Aorta (tissue), 5 donors: ENCODE measurements at regions not wholly inside any gene's neighbourhood (a gene's known extent, or its start where the extent isn't known, plus 50 kb on each side); places are given as distances from the start of the nearest gene placed in this dataset.

Experiments
- ATAC-seq: fragments of 200-7000 bp; cut with Tn5 transposase; one replicate; pipeline ENCODE4 v1.9.1; 2022; ENCODE audit warnings: moderate library complexity; ENCODE audit not compliant: low FRiP score
- DNase-seq, 2 donors: peaks; one replicate each; pipeline ENCODE4 v3.0.0-alpha.2; 2020
- H3K27ac ChIP-seq, 2 donors: one replicate each; pipeline ENCODE4 v1.5.1; 2013; ENCODE audit warnings: low read length in 2 of 2, mild to moderate bottlenecking in 2 of 2, moderate library complexity in 2 of 2, control low read depth in 1 of 2, inconsistent platforms in 1 of 2, low read depth in 1 of 2
- H3K27me3 ChIP-seq, 2 donors: one replicate each; pipeline ENCODE4 v1.6.1; 2013; ENCODE audit warnings: control low read depth in 1 of 2, low read length in 1 of 2, mild to moderate bottlenecking in 1 of 2, moderate library complexity in 1 of 2; ENCODE audit not compliant: insufficient read depth in 2 of 2, control insufficient read depth in 1 of 2
- H3K36me3 ChIP-seq, 2 donors: one replicate each; pipeline ENCODE4 v1.6.1; 2013; ENCODE audit warnings: control low read depth in 1 of 2, low read length in 1 of 2, mild to moderate bottlenecking in 1 of 2; ENCODE audit not compliant: insufficient read depth in 2 of 2, control insufficient read depth in 1 of 2
- H3K4me1 ChIP-seq, 2 donors: one replicate each; pipeline ENCODE4 v1.6.1; 2013; ENCODE audit warnings: low read length in 2 of 2, control low read depth in 1 of 2, mild to moderate bottlenecking in 1 of 2, moderate library complexity in 1 of 2; ENCODE audit not compliant: insufficient read depth in 2 of 2, control insufficient read depth in 1 of 2
- H3K4me3 ChIP-seq, 2 donors: one replicate each; pipeline ENCODE4 v1.5.1; 2013; ENCODE audit warnings: low read length in 2 of 2, control low read depth in 1 of 2, mild to moderate bottlenecking in 1 of 2
- H3K9me3 ChIP-seq: one replicate; pipeline ENCODE4 v1.6.1; 2013; ENCODE audit warnings: mild to moderate bottlenecking, low read length; ENCODE audit not compliant: control insufficient read depth
- WGBS, 2 donors: extraction: QIAGEN DNeasy Blood & Tissue Kit; methylation state at CpG; one replicate each; pipeline ENCODE4 v1.1.7; 2013; 5-methylcytosine and 5-hydroxymethylcytosine counted together
- intact Hi-C, 2 donors: fragments of 100-400 bp; cut with DNase I; formaldehyde crosslinking; loops; one replicate each; pipeline versions ENCODE4 v1.14.2 to v1.15.0; 2022
- donor health status: healthy with polysubstance abuse.
- donor health status: Bipolar disorder and iron deficiency.
- donor health status: DM: no; HTN: no; CAD: no.
- donor health status: DM: no; HTN: no; CAD: no.
- donor health status: DM: yes; HTN: yes; CAD: no.

DNA sequence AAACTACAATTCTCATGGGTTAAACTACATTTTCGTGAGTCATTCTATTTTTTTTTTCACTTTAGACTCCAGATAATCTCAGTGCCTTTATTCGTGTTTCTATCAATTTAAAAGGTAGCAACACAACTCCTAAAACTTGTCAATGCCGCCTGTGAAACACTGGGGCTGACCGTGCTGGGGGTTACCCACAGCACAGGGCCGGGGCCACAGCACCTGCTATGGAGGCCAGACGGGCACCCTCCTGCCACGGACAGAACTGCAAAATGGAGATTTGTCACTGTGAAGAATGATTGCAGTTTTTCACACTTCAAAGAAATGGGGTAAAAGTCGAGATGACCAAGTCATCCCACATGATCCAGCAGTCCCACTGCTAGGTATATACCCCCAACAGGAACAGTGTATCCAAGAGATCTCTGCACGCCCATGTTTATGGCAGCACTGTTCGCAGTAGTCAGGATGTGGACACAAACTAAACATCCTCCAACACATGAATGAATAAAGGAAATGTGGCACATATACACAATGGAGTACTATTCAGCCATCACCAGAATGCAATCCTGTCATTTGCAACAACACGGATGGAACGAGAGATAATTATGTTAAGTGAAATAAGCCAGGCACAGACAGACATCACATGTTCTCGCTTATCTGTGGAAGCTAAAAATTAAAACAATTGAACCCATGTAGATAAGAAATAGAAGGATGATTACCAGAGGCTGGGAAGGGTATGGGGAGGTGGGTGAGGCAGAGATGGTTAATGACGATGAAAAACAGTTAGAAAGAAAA, 290.1 kb downstream of the SMOC2 start:
- Histone ChIP-seq H3K27me3 (no peaks in the 10 kb centered on the region), H3K27ac (no peak overlapping the region), H3K4me3 (no peak overlapping the region), H3K9me3 (no peaks in the 10 kb centered on the region), H3K36me3 (no peaks in the 10 kb centered on the region), H3K4me1 (no peaks in the 10 kb centered on the region)
- no peak for ATAC-seq
- intact Hi-C loops: no loop called here
- DNase-seq: no peak
- WGBS, 2 donors: 89 to 92% methylated on average over 14 of the region's 14 CpGs

DNA sequence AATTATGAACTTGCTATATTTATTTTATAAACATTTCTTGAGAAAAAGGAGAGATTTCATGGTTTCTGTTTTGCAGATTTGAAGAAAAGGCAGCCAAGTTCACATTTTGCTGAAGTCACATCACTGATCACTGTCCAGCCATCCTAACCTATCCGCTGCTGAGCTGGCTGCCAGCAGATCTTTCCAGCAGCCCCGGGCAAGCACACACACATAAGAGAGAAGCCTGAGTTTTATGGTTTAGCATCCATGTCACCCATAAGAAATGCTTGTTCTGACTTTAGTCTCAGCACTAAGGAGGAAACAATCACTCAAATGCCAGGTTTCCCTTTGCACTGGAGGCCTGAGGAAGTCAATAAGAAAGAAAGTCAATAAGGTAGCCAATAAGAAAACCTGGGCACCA, 287.1 kb downstream of the SMOC2 start:
- no peak overlapping the region for H3K27ac ChIP-seq
- ATAC-seq: no peak
- intact Hi-C loops: no loop called here
- no peaks in the 10 kb centered on the region for H3K27me3 ChIP-seq
- H3K9me3 ChIP-seq: peaks cover 3% of the 10 kb centered on the region
- no peaks in the 10 kb centered on the region for H3K4me1 ChIP-seq
- 61 to 67% methylated on average over 2 of the region's 2 CpGs for WGBS, 2 donors
- DNase-seq: no peak
- no peak overlapping the region for H3K4me3 ChIP-seq
- no peaks in the 10 kb centered on the region for H3K36me3 ChIP-seq

- no peaks in the 10 kb centered on the region for H3K36me3 ChIP-seq
- H3K27me3 ChIP-seq: no peaks in the 10 kb centered on the region
- WGBS, 2 donors: 95 to 97% methylated on average over 12 of the region's 12 CpGs
- H3K4me1 ChIP-seq: no peaks in the 10 kb centered on the region
- no peak overlapping the region for H3K4me3 ChIP-seq
- DNase-seq (no peak), ATAC-seq (no peak)
- no peak overlapping the region for H3K27ac ChIP-seq
- peaks cover 3% of the 10 kb centered on the region for H3K9me3 ChIP-seq
- intact Hi-C loops: no loop called here
Observed at GRCh38 chr6:168726312-168726856, 285.4 kb downstream of the SMOC2 start.

GRCh38 chr6:168725802-168726201, 284.8 kb downstream of the SMOC2 start:
- intact Hi-C loops: no loop called here
- no peak for ATAC-seq
- no peak overlapping the region for H3K27ac ChIP-seq
- no peaks in the 10 kb centered on the region for H3K4me1 ChIP-seq
- DNase-seq: no peak
- no peaks in the 10 kb centered on the region for H3K36me3 ChIP-seq
- peaks cover 3% of the 10 kb centered on the region for H3K9me3 ChIP-seq
- H3K27me3 ChIP-seq: no peaks in the 10 kb centered on the region
- no peak overlapping the region for H3K4me3 ChIP-seq
- 83 to 87% methylated on average over 12 of the region's 12 CpGs for WGBS, 2 donors

DNA sequence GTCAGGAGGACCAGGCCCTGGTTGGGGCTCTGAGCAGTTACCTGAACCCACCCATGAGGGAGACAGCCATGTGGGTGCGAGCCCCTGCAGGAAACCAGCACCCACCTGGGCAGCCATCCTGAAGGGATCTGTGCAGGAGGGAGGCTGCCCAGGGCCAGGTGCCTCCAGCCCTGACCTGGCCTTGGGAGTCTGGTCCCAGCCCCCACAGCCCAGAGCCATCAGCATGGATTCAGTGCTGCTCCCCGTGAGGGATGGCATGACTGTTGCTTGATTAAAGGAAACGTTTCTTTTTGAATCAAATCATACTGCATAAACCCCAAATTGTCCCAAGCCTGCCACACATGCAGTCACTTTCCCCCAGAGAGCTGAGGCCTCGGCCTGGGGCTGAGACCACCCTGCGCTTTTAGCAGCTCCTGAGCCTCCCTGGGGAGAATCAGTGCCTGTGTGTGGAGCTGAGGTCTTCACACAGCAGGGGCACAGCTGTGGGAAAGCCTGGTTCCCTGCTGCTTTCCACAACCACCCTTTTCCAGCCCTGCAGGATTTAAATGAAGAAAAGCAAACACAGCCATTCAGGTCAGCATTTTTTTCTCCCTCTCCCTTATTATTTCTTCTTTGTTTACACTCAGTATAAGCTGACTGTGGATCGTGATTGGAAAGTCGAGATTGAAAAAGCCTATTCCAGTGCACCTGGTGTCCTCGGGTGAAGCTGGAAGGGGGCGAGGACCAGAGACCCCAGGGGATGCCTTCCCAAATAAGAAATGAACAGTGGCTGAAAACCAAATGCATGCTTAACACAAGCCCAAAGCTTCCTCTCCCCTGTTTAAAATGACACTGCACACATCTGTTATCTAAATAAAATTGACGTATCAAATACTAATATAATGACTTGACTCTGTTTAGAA, 283.9 kb downstream of the SMOC2 start:
- WGBS, 2 donors: 77 to 81% methylated on average over 10 of the region's 10 CpGs
- DNase-seq: no peak
- ATAC-seq: no peak

GRCh38 chr6:168724033-168724432, 283.0 kb downstream of the SMOC2 start:
- 96 to 100% methylated on average over 1 of the region's 1 CpG for WGBS, 2 donors
- DNase-seq: no peak

More for the DNA sequence above, 283.9 kb downstream of the SMOC2 start:
- Histone ChIP-seq H3K9me3 (peaks cover 3% of the 10 kb centered on the region), H3K27ac (no peak overlapping the region), H3K27me3 (no peaks in the 10 kb centered on the region), H3K36me3 (no peaks in the 10 kb centered on the region), H3K4me3 (no peak overlapping the region), H3K4me1 (no peaks in the 10 kb centered on the region)
- intact Hi-C loops: no loop called here

DNA sequence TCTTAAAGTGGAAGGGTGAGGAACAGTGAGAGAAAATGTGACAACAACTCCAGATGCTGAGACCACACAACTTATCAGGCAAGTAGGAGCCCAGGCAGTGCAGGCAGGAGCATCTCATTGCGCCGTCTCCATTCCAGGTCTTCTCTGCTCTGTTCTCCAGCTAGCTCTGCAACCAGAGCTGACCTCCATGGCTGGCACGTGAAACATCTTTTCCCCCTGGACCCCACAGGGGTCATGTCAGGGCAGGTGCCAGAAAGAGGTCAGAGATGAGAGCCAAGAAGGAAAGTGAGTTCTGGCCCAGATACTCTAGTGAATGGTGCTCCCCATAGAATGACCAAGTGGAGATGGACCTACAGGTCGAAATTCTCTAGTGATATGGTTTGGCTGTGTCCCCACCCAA, 281.4 kb downstream of the SMOC2 start:
- ATAC-seq (no peak), DNase-seq (no peak)
- no peaks in the 10 kb centered on the region for H3K4me1 ChIP-seq
- H3K9me3 ChIP-seq: peaks cover 3% of the 10 kb centered on the region
- H3K27ac ChIP-seq: no peak overlapping the region
- no peaks in the 10 kb centered on the region for H3K27me3 ChIP-seq
- intact Hi-C loops: no loop called here
- H3K36me3 ChIP-seq: no peaks in the 10 kb centered on the region
- H3K4me3 ChIP-seq: no peak overlapping the region
- WGBS, 2 donors: 83 to 90% methylated on average over 4 of the region's 4 CpGs

More at GRCh38 chr6:168724033-168724432, 283.0 kb downstream of the SMOC2 start:
- Histone ChIP-seq H3K27ac (no peak overlapping the region), H3K4me1 (no peaks in the 10 kb centered on the region), H3K27me3 (no peaks in the 10 kb centered on the region), H3K36me3 (no peaks in the 10 kb centered on the region), H3K9me3 (peaks cover 3% of the 10 kb centered on the region), H3K4me3 (no peak overlapping the region)
- no peak for ATAC-seq
- intact Hi-C loops: no loop called here

- DNase-seq (no peak), ATAC-seq (no peak)
- Histone ChIP-seq H3K4me3 (no peak overlapping the region), H3K27ac (no peak overlapping the region), H3K4me1 (no peaks in the 10 kb centered on the region), H3K27me3 (no peaks in the 10 kb centered on the region), H3K36me3 (no peaks in the 10 kb centered on the region), H3K9me3 (peaks cover 3% of the 10 kb centered on the region)
- intact Hi-C loops: no loop called here
- 82 to 87% methylated on average over 6 of the region's 6 CpGs for WGBS, 2 donors
Observed at GRCh38 chr6:168721571-168721970, 280.6 kb downstream of the SMOC2 start.
